Hindlimb muscle (tissue), 1 donor: ENCODE measurements at regions not wholly inside any gene's neighbourhood (a gene's known extent, or its start where the extent isn't known, plus 50 kb on each side); places are given as distances from the start of the nearest gene placed in this dataset.

ENCODE experiments used
- DNase-seq: peaks from one replicate; pipeline ENCODE4 v3.0.0-alpha.2; 2013

DNA sequence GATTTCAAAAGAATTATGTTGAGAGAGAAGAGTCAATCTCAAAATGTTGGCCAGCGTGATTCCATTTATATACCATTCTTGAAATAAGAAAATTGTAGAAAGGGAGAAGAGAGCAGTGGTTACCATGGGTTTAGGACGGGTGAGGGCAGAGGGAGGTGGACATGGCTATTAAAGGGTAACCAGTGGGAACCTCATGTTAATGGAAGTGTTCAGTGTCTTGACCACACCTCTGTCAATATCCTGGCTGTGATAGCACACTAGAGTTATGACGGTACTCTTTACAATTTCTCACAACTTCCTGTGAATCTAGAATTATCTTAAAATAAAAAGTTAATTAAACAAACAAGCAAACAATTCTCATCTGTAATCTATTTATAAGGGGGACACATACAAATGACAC, 821.2 kb downstream of the VRK1 start:
- no peak for DNase-seq

DNA sequence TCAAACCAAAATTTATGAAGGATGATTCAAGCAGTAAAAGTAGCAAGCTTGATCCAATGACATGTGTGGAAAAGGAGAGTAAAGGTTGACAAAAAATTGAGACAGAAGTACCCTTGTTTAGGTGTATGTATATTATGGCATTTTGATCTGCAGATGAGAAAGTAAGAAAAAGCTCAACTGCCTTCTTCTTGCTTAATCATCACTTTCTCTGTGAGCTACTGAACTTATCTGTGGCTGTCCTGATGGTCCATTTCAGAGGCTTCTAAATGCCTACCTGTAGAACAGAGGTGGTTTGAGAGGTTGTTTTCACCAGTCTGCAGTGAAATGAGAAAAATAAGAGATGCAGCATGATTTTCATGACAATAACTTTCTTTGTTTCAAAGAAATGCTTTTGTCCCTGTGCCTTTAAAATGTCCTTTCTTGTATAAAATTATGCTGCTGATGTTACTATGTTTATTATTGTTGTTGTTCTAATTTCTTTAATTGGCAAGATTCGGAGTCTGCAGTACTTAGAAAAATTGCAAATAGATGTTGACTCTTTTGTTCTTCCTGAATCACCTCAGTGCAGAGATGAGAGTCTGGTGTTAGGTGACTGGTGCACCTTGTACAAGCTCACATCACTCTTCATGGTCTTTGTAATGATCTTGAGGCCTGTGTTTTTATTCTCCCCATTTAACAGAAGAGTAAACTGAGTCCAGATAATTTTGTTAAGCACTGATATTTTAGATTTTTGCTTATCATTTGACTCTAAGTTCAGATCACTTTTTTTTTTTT, 821.9 kb downstream of the VRK1 start:
- DNase-seq, result no peak

DNA sequence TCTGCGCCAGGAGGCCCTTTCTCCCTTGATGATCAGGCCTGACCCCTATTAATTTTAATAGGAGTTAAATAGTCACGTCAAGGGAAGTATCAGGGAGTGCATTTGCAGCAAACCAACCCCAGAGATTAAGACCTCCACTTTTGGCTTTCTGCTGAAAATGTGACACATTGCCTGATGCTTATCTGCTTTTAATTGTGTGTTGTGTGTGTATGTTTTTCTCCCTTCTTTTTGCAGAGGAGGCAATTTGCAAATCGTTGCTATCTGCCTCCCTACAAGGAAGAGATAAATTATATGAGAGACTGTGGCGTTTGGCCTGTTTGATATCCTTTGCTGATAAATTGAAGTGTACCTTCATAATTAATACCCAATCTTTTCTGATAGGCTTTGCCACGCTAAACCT, 822.9 kb downstream of the VRK1 start:
- no peak for DNase-seq

DNA sequence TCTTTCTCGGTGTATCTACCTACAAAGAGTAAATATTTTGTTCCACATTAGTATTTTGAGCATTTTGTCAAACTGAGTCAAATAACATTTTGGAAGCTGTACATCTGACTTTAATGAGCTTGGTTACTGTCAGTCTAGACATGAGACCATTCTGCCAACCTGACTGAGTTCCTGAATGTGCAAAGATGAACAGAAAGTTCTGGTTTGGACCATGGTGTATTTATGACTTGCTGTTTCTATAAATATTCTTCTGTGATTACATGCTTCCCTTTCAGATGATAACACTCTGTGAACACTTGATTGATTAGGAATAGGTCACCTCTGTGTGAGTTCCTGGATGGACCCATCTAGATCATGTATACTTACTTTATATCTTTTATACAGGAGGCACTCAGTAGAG, 827.8 kb downstream of the VRK1 start:
- DNase-seq, result no peak

DNA sequence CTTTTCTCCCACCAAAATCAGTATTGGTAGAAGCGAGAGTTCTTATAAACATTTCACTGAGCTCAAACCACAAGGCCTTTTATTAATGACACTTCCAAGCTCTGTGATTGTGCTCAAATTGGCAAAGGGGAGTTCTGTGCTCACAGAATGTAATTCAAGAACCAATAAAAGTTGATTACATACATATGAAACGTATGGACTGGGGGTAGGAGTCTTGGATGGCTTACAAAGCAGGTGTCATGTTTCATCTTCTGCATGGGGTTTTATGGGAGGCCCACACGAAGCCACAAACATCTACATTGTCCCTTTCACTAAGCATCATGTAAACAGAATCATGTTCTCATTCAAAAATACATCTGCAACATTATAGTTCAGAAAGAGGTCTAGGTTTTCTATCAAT, 828.3 kb downstream of the VRK1 start:
- DNase-seq, result no peak

DNA sequence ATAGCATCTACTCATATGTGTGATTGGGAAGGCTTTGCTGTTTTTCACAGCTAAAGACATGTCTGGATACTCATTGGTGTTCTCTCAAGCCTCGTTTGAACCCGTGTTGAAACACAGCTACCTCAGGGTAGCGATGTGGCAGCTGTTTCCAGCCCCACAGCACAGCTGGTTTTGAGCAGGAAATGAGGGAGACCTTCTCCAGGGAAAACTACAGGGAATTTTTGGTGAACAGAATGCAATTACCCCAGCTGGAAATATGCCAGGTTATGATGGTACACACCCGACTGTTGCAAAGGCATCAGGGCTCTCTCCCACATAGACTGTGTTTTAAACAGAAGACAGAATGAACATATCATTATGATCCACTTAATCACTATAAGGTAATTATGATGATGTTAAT, 828.9 kb downstream of the VRK1 start:
- DNase-seq, result no peak

DNA sequence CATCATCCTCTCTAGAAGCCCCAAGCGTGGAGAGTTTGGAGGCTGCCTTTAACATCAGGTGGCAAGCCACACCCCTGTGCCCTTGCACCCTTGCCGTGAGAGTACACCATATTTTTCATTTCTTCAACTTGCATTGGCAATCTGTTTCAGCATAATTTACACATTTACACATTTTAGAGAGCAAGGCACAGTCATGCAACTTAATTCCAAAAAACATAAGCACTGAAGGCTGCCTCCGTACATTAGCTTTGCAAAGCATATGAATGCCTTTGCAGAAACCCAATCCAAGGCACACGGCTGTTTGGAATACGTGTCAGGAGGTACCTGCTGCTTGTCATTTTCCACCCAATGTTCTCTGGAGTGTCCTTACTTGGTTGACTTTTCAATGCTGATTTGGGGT, 833.1 kb downstream of the VRK1 start:
- no peak for DNase-seq

DNA sequence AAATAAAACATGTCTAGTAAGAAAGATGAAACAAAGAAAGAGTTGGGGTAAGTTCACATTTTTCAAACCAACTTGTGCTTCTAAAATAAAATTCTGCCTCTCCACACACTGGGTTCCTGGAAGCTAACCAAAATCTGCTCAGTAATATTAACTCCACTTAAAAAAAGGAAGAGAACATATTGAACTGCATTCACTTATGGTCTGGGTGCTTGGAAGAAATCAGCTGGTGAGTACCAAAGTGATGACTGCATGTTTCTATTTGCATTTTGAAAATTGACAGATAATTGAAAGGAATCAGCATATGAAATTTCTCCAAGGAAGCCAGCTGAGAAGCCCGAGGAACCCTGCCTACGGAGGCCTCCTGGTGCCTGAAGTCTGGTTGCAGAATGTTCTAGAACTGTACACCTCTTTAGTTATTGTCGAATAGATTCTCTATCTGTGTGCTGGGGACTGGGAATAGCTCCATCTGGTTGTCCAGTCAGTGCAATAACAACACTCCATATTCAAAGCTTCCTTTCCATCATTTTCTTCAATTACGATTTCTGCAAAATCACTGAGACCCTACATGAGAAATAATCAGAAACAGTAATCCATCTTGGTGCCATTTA, 836.1 kb downstream of the VRK1 start:
- no peak for DNase-seq

DNA sequence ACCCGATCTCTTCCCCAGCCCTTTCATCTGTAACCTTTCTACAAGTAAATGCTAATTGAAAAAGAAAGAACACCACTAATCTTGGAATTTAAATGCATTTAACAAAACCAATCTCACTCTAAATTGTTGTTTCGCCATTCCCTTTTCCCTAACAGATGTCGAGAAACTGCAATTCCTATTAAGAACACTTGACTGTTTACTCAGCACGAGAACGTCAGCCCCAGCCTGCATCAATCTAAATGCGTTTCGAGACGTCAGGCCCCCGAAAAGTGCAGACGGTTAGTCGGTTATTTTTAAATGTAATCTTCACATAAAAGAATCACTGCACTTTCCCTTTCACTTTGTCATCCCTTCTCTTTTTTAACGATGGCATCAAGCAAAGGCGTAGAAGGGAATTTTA, 837.6 kb downstream of the VRK1 start:
- DNase-seq, result peak; percentile 34

DNA sequence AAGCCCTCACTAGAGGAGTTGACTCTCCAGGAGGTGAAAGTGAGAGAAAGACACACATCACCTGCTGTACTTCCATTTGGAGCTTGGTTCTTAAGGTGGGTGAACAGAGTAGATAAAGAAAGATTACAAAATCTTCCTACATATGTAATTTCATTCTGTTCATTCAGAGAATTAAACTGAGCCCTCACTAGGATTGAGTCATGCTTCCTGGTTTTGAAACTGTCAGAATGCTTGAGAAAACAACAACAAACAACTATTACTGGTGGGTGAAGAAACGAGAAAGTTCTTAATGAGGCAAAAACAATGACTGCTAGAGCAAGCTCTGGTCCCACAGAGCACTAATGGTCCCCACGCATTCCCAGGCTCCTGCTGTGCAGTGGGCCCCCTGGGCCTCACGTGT, 841.7 kb downstream of the VRK1 start:
- DNase-seq, result no peak

DNA sequence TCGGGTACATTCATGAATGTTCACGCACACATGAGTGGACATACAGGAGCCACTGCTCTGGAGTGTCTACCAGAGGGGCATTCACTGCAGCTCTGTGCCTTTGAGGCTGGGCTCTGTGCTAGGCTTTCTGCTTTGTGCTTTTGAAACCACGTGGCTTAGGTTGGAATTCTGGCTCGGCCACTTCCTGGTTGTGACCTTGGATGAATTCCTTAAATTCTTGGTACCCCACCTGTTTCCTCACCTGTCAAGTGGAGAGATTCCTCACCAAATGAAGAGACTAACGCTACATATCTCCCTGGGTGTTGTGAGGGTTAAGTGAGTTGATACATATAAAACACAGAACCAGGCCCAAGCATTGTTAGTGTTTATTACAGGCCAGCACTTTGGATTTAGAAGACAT, 842.8 kb downstream of the VRK1 start:
- DNase-seq, result no peak

DNA sequence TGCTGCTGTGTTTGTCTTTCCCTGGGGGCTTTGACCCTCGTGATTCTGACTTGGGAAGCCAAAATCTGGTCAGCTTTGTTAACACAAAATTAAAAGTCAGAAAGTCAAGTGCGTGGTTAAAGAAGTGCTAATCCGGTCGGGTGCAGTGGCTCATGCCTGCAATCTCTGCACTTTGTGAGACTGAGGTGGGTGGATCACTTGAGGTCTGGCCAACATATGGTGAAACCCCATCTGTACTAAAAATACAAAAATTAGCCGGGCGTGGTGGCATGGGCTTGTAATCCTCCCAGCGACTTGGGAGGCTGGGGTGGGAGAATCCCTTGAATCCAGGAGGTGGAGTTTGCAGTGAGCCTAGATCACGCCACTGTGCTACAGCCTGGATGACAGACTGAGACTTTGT, 844.6 kb downstream of the VRK1 start:
- no peak for DNase-seq

DNA sequence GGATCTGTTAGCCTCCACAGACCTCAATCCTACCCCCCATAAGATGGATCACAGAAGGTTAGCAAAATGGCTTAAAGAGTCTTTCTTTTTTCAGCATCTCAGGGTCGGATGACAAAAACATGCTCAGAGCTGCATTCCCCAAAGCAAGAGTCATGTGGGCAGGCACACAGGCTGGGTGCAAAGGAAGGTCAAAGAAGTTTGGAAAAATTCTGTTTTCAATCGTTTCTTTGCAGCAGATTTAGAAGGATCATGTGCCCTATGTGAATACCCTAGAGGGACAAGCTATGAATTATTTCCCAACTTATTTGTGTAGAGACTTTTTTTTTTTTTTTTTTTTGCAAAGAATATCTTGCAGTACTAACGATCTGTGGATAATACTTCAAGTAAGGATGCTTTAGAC, 845.4 kb downstream of the VRK1 start:
- no peak for DNase-seq

DNA sequence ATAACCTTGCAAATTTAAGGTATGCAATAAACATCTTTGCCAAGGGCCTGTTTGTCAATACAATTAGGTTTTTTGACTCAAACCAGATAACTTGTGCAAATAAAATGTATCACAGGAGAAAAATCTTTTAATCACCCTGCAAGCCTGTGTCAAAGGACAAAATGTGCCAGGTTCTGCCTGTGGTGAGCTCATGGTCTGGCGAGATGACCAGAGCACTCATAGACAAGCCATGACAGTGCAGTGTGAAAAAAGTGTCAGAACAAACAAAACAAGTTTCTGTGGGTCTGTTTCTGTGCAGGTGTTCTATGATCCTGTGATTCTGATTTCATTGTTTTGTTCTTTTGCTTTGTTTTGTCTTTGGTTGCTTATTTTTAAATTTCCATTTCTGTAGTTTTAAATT, 847.2 kb downstream of the VRK1 start:
- no peak for DNase-seq

DNA sequence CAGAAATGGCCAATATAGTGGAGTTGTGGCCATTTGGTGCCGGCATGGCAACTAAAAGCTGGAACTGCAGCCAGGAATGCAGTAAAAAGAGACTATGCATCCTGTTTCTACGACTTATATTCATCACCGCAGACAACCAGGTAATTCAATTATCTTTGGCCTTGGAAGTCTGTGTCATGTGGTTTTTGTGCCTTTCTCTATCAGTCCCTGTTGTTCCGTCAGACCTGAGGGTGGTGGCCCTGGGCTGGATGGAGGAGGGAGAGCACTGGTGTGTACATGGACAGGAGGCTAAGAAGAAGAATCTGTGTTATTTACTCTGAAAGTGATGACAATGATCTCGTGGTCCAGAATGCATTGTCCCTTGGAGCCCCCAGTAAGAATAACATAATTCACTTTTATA, 852.6 kb downstream of the VRK1 start:
- no peak for DNase-seq

DNA sequence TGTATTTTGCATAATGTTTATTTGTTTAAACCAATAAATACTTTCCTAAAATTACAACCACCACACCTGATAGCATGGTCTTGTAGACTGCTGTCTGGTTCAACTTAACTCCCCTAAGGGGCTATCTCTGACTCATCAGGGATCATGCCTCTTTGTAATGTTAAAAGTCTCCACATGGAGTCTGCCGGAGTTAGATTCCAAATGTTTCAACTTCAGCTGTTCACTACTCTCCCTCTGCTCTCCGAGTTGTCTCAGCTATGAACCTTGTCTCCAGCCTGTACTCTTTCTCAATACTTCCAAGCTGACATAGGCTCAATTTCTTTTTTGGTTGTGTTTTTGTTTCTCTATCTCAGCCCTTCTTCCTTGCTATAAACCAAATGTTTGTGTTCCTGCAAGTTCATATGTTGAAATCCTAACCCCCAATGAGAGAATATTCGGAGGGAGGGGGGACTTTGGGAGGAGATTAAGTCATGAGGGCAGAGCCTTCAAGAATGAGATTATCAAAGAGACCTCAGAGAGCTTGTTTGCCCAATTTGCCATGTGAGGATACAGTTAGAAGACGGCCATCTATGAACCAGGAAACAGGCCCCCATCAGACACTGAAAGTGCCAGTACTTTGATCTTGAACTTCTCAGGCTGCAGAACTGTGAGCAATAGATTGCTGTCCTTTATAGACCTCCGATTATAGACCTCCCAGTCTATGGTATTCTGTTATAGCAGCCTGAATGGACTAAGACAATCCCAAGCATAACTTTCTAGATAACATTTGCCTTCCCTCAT, 858.2 kb downstream of the VRK1 start:
- DNase-seq, result no peak

DNA sequence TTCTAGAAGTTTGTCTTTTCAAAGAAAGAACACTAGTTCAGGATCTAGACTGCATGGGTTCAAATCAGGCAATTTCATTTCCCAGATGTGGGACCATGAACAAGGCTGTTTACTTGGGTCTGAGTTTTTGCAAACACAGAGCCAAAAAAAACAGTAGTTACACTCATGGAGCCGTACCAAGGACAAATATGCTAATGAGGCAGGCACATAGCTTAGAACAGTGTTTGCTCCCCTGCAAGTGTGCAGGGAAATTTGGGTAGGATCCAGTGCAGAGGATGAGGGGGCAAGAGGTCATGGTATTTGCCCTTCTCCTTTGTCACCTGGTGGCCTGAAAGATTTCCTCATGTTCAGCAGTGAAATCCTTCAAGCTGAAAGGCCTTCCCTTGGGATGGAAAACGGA, 860.4 kb downstream of the VRK1 start:
- no peak for DNase-seq

DNA sequence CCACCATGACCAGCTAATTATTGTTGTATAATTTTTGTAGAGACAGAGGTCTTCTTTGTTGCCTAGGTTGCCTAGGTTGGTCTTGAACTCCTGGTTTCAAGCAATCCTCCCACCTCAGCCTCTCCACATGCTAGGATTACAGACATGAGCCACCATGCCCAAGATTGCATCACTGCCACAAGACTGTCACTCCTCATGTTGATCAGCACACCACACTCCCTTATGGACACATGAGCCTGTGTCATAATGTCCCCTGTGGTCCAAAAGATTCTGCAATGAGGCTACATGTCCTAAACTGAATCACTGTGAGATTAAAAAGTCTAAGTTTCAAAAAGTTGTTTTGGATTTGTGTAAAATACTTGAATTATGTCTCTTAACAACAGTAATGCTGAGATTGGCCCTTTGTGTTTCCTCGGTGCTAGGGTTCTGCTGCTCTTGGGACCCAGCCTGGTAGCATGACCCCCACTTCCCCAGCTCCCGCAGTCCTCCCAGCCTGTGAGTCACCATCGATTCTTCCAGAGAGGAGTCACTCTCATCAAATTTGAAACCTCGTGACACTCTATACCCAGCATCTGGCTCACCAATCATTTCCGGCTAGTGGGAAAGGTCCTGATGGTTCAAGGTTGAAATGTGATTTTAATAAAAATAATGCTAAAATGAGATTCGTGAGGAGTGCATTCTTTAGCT, 890.9 kb downstream of the VRK1 start:
- no peak for DNase-seq

DNA sequence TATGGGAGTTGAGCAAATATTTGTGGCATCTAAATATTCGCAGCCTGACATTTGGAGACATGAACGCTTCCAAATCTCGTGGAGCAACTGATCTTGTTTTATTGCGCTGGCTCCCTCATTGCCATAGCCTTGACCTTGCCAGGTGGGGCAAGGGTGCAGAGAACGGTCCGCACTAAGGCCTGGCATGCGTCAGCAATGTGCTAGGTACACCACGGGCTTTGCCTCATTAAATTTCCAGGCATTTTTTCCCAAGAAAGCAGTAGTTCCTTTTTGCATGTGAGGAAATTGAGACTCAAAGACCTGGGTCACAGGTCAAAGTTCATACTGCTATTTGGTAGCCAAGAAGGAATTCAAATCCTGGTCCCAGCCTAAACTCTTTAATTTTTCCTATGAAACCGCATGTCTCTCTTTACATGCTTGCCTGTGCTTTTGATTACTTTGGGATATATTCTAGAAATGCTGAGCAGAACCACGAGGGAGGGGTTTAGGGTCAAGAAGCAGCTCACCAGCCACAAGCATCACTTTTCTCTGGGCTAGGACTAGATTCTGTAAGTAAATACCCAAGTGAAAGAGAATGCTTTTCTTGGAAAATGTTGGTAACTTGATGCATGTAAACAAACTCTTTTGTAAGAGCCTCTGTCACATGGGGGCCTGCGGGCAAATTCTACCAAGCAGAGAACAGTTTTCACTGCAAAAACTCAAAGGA, 891.6 kb downstream of the VRK1 start:
- DNase-seq, result no peak

DNA sequence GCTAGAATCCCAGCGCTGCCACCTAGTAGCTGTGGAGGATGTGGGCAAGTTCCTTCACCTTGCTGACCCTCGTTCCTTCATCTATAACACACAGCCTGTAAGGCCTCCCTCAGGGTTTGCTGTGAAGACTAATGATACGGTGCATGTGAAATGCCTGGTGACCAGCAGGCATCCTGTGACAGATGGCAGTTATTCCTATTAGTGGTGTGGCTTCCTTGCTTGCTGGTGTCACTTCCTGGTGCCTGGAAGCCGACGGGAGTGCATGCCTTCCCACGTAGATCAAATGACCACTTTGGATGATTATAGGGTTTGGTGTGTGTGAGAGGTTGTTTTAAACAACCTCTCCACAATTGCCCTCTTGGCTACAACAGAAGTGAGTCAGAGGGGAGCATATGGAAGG, 894.9 kb downstream of the VRK1 start:
- no peak for DNase-seq

DNA sequence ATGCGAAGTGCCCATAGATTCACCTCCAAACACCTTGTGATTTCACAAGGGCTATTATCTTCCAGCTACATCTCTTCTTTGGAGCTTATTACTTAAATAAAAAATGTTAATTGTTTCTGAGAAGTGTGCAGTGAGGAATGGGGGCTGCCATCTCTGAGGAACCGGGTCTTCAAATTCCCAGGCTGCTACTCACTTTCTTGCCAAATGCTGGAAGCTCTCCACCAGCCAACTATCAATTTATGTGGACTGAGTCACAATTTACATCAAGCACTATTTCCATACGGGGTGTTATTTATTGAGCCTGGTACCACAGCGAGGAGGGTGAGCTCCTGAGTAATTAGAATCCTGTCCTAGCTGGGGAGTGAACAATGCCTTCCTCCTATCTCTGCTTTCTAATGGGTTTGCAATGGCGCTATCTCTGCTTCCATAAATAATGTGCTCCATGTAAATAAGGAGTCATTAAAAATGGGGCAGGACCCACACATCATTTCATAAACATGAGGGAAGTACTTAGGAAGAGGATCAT, 898.3 kb downstream of the VRK1 start:
- DNase-seq, result no peak

DNA sequence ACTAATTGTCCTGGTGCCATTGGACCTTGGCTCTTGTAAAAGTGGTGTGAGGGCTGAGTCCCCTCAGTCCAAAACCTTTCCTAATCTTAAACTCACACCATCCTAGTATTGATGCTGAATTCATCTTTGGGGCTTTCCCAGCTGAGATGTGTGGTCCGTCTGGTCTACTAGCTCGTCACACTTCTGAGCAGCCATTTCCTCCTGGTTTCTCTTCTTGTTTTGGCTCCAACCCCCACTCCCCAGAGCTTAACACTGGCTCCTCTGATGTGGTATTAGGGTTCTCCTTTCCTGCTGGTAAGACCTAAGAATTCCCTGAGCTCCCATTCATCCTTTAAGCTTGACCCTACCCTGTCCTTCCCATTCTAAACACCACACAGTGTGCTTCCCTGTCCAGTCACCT, 900.6 kb downstream of the VRK1 start:
- no peak for DNase-seq
